HepG2 (cell line): ENCODE measurements at regions not wholly inside any gene's neighbourhood (a gene's known extent, or its start where the extent isn't known, plus 50 kb on each side); places are given as distances from the start of the nearest gene placed in this dataset.

Experiments
- BCL6 ChIP-seq: IDR thresholded peaks from 2 replicates; pipeline ENCODE4 v1.6.1; 2016; ENCODE audit warnings: missing genetic modification reagents, missing compliant biosample characterization
- FOXP4 ChIP-seq: sonication (generic); formaldehyde crosslinking; IDR thresholded peaks from 2 replicates; pipeline ENCODE4 v1.4.0; 2020; ENCODE audit warnings: missing genetic modification reagents
- HHEX ChIP-seq: IDR thresholded peaks from 2 replicates; pipeline ENCODE4 v1.6.1; 2016; ENCODE audit warnings: control low read depth
- HNF4A ChIP-seq: sonication (generic); formaldehyde crosslinking; IDR thresholded peaks from 2 replicates; pipeline ENCODE4 v1.4.0; 2020; ENCODE audit warnings: missing genetic modification reagents
- NFIC ChIP-seq: IDR thresholded peaks from 2 replicates; pipeline ENCODE4 v1.6.1; 2012; ENCODE audit warnings: mild to moderate bottlenecking, low read length, inconsistent platforms
- NR2F2 ChIP-seq: IDR thresholded peaks from 2 replicates; pipeline ENCODE4 v1.6.1; 2012; ENCODE audit warnings: low read depth, inconsistent platforms, borderline replicate concordance
- ONECUT2 ChIP-seq: sonication (generic); formaldehyde crosslinking; IDR thresholded peaks from 2 replicates; pipeline ENCODE4 v1.4.0; 2020; ENCODE audit warnings: missing genetic modification reagents
- RARG ChIP-seq: sonication (generic); formaldehyde crosslinking; IDR thresholded peaks from 2 replicates; pipeline ENCODE4 v1.4.0; 2020; ENCODE audit warnings: low read depth, mild to moderate bottlenecking, missing genetic modification reagents
- SKI ChIP-seq: fragments of 450-650 bp; IDR thresholded peaks from one replicate; pipeline ENCODE4 v1.6.1; 2018; ENCODE audit warnings: mild to moderate bottlenecking; ENCODE audit not compliant: partially characterized antibody
- TFDP1 ChIP-seq: IDR thresholded peaks from 2 replicates; pipeline ENCODE4 v1.6.1; 2016; ENCODE audit warnings: missing compliant biosample characterization, missing genetic modification reagents, borderline replicate concordance
- THYN1 ChIP-seq: sonication (generic); formaldehyde crosslinking; IDR thresholded peaks from 2 replicates; pipeline ENCODE4 v1.8.1; 2023; ENCODE audit warnings: low read depth, mild to moderate bottlenecking, moderate library complexity, missing genetic modification reagents, borderline replicate concordance
- TMF1 ChIP-seq: sonication (generic); formaldehyde crosslinking; IDR thresholded peaks from 2 replicates; pipeline ENCODE4 v1.8.1; 2022; ENCODE audit warnings: low read depth, missing genetic modification reagents
- ZNF333 ChIP-seq: sonication (generic); formaldehyde crosslinking; IDR thresholded peaks from 2 replicates; pipeline ENCODE4 v1.4.0; 2020; ENCODE audit warnings: mild to moderate bottlenecking, missing genetic modification reagents, borderline replicate concordance
- ZNF383 ChIP-seq: sonication (generic); formaldehyde crosslinking; IDR thresholded peaks from 2 replicates; pipeline ENCODE4 v1.4.0; 2020; ENCODE audit warnings: missing genetic modification reagents, mild to moderate bottlenecking, borderline replicate concordance
- ZNF451 ChIP-seq: sonication (generic); formaldehyde crosslinking; IDR thresholded peaks from 2 replicates; pipeline ENCODE4 v1.5.0; 2020; ENCODE audit warnings: mild to moderate bottlenecking, missing genetic modification reagents
- ZNF598 ChIP-seq: sonication (generic); formaldehyde crosslinking; IDR thresholded peaks from 2 replicates; pipeline ENCODE4 v1.5.1; 2020; ENCODE audit warnings: mild to moderate bottlenecking, missing genetic modification reagents, borderline replicate concordance
- ZNF75D ChIP-seq: sonication (generic); formaldehyde crosslinking; IDR thresholded peaks from 2 replicates; pipeline ENCODE4 v1.8.1; 2023; ENCODE audit warnings: missing genetic modification reagents, mild to moderate bottlenecking, borderline replicate concordance
- ZSCAN22 ChIP-seq: sonication (generic); formaldehyde crosslinking; IDR thresholded peaks from 2 replicates; pipeline ENCODE4 v1.4.0; 2020; ENCODE audit warnings: mild to moderate bottlenecking, missing genetic modification reagents
- TF ChIP-seq, protein P1 (sequence below): IDR thresholded peaks from 2 replicates; pipeline ENCODE4 v1.6.1; 2012; ENCODE audit warnings: inconsistent platforms
- TF ChIP-seq, protein P2 (sequence below): sonication (generic); formaldehyde crosslinking; IDR thresholded peaks from 2 replicates; pipeline ENCODE4 v1.5.0; 2020; ENCODE audit warnings: missing genetic modification reagents
- TF ChIP-seq, protein P3 (sequence below): sonication (generic); formaldehyde crosslinking; IDR thresholded peaks from 2 replicates; pipeline ENCODE4 v1.8.1; 2023; ENCODE audit warnings: mild to moderate bottlenecking, inconsistent platforms, moderate library complexity, missing genetic modification reagents, borderline replicate concordance
- TF ChIP-seq, protein P4 (sequence below): sonication (generic); formaldehyde crosslinking; IDR thresholded peaks from 2 replicates; pipeline ENCODE4 v1.8.1; 2023; ENCODE audit warnings: mild to moderate bottlenecking, missing genetic modification reagents

- TF ChIP-seq ONECUT2 (peak; percentile 37; the same call in 1 of the 2 replicates), TMF1 (CRISPR knock-in tag) (no peak), FOXP4 (CRISPR knock-in tag) (no peak), RARG (CRISPR knock-in tag) (no peak), NR2F2 (no peak), ZNF451 (no peak), NFIC (no peak), ZNF383 (no peak), TFDP1 (CRISPR knock-in tag) (no peak), ZNF75D (no peak), THYN1 (CRISPR knock-in tag) (no peak), HNF4A (CRISPR knock-in tag) (peak; percentile 55), HHEX (peak; percentile 79), SKI (no peak), ZSCAN22 (no peak), BCL6 (peak; percentile 97), ZNF333 (CRISPR knock-in tag) (no peak), ZNF598 (CRISPR knock-in tag) (no peak)
- TF ChIP-seq, protein P1, sequence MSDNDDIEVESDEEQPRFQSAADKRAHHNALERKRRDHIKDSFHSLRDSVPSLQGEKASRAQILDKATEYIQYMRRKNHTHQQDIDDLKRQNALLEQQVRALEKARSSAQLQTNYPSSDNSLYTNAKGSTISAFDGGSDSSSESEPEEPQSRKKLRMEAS, result no peak
- TF ChIP-seq, protein P2, sequence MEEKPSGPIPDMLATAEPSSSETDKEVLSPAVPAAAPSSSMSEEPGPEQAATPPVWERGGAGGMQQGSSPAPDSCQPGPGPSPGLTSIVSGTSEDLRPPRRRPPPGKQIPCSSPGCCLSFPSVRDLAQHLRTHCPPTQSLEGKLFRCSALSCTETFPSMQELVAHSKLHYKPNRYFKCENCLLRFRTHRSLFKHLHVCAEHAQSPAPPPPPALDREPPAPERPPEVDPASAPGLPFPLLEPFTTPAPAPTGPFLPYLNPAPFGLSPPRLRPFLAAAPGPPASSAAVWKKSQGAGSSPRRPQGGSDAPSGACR (CRISPR knock-in tag), result no peak
- TF ChIP-seq, protein P3, sequence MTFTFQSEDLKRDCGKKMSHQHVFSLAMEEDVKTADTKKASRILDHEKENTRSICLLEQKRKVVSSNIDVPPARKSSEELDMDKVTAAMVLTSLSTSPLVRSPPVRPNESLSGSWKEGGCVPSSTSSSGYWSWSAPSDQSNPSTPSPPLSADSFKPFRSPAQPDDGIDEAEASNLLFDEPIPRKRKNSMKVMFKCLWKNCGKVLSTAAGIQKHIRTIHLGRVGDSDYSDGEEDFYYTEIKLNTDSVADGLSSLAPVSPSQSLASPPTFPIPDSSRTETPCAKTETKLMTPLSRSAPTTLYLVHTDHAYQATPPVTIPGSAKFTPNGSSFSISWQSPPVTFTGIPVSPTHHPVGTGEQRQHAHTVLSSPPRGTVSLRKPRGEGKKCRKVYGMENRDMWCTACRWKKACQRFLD, result no peak
- TF ChIP-seq, protein P4, sequence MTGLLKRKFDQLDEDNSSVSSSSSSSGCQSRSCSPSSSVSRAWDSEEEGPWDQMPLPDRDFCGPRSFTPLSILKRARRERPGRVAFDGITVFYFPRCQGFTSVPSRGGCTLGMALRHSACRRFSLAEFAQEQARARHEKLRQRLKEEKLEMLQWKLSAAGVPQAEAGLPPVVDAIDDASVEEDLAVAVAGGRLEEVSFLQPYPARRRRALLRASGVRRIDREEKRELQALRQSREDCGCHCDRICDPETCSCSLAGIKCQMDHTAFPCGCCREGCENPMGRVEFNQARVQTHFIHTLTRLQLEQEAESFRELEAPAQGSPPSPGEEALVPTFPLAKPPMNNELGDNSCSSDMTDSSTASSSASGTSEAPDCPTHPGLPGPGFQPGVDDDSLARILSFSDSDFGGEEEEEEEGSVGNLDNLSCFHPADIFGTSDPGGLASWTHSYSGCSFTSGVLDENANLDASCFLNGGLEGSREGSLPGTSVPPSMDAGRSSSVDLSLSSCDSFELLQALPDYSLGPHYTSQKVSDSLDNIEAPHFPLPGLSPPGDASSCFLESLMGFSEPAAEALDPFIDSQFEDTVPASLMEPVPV (CRISPR knock-in tag), result no peak
- TF ChIP-seq, all 625 proteins: peak for 11
Observed at GRCh38 chr7:117937753-117938483, 64.7 kb upstream of the CTTNBP2 start (continued).
